GM19463 (cell line): ENCODE measurements at regions not wholly inside any gene's neighbourhood (a gene's known extent, or its start where the extent isn't known, plus 50 kb on each side); places are given as distances from the start of the nearest gene placed in this dataset.
"Not testable (repeated sequence)": the region's sequence is repeated elsewhere in the genome, so short reads cannot be mapped to it uniquely, and the experiment has no call there.

Source experiments
- ATAC-seq: cut with Tn5 transposase; IDR thresholded peaks from one replicate; pipeline ENCODE4 v1.9.1; 2021; ENCODE audit warnings: mild to moderate bottlenecking, moderate library complexity; ENCODE audit not compliant: unreplicated experiment

GRCh38 chr7:93830141-93830925 is 60.2 kb downstream of the TFPI2 start:
- no peak for ATAC-seq

DNA sequence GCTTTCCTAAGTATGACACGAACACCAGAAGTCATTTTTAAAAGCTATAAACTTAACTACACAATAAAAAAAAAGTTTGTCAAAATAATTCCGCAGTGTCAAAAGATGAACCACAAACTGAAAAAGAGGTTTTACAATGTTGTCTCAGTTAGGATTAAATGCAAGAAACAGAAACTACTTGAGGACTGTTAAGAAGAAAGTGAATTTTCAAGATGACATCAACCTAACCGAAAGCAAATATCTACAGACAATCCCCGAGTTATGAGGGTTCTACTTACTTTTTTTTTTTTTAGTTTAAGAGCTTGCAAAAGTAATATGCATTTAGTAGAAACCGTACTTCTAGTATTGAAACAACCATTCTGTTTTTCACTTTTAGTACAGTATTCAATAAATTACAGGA is 62.3 kb downstream of the TFPI2 start:
- ATAC-seq, result peak; percentile 95

DNA sequence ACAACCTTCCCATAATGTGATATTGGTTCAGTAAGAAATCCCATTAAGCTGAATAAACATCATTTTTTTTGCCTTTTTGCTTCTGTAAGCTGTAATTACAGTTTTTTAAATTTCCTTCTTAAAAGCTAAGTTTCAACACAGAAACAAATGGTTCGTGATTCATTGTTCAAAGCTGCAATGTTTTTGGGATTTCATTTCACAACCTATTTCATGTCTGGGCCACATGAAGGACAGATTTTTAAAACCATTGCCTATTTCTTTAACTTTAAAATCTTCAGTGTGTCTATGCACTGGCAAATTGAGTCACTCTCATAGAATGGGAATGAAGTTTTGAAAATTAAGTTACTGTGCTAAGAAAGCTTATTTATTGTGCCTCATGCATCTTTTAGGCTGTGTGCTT is 66.9 kb downstream of the TFPI2 start:
- no peak for ATAC-seq

DNA sequence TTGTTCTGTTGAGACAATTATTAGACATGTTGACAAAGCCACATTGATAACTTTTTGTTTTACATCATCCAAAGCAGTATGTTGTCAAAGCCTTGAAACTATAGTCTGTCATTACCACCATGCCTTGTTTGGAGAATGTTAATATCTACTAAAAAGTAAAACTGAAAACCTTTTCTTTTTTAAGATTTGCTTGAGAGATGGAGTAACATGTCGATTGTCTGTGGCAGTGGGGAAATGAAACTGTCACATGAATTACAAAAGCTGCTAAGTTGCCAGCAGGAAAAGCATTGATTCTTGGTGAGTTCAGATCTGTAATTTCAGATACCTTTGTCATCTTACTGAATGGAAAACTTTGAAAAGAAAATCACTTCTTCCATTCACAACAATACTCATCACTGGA is 69.1 kb downstream of the TFPI2 start:
- no peak for ATAC-seq

DNA sequence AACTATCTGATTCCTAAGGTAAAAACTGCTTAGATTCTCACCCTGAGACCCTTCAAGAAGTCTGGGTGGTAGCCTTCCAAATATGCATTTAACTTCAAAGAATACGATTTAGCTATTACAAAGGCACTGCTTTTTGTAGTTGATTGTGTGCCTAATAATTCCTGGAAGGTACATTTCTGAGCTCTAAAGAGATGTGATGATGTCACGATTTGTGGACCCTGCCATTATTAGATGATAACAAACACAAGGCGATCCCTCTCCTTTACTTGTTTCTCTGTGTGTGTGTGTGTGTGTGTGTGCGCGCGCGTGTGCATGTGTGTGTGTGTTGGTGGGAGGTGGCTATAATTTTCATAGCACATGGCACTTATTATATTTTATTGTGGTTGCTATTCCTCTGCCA is 70.9 kb downstream of the TFPI2 start:
- ATAC-seq, result no peak

DNA sequence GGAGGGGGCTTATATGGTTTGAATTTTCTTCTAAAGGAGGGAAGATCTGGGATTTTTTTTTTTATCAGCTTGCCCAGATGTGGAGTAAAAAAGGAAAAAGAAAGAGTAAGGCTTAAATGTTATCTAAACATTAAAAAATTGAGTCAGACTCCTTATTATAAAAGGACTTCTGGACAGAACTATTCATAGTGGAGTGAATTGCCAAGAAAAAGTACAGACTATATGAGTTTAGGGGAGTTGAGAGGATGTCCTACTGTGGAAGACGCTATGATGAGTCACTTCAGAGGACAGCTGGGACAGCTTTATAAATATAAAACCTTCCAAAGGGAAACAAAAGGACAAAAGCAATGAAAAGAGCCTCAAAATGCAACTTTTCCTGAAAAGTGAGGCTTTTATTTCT is 73.0 kb downstream of the TFPI2 start:
- ATAC-seq, result no peak

DNA sequence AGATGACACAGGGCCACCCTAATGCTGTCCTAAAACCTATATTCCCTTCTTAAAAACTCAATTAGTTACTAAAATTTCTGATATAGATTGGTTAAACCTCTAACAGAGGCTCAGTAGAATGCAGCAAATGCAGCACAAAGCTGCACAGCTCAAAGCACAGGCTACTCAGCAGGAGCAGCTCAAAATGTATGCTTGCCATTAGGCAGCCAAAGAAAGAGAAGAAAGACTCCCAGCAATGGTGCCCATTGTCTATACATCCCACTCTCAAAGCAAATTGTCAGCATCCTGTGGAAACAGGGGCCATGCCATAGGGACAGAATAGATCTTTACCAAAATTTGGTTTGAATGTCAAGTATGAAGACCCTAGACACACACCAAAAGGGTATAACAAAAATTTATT is 73.5 kb downstream of the TFPI2 start:
- ATAC-seq, result no peak

- ATAC-seq, result no peak
Observed at GRCh38 chr7:93813514-93813913, 77.0 kb downstream of the TFPI2 start.

DNA sequence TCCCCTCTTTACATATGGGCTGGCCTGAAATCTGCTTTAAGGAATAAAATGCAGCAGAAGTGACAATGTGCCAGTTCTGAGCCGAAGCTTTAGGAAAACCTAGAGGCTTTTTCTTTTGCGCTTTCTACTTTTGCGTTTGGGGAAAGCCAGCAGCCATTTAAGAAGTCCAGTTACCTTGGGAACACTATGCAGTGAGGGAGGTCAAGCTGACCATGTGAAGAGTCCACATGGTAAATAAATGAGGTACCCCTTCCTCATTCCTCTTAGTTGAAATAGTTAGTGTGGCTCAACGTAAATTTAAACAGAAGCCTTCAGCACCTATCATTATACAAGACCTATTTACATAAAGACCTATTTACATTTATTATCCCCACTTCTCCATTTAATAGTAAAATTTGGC is 78.5 kb downstream of the TFPI2 start:
- ATAC-seq, result no peak

- no peak for ATAC-seq
Observed at GRCh38 chr7:93811198-93811597, 79.4 kb downstream of the TFPI2 start.

DNA sequence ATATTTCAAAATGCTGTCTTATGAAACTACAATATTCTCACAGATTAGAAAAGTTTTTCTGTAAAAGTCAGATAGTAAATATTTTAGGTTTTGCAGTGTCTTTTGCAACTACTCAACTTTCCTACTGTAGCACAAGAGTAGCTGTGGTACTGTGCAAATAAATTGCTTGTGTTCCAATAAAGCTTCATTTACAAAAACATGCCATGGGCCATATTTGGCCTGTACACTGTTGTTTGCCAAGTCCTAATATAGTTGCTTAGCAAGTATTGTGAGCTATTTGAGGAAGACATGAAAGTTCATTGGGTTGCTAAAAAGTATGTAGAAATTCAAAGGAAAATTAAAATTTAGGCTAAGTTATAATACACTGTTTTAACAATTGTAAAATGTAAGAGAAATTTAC is 80.0 kb downstream of the TFPI2 start:
- ATAC-seq, result no peak

DNA sequence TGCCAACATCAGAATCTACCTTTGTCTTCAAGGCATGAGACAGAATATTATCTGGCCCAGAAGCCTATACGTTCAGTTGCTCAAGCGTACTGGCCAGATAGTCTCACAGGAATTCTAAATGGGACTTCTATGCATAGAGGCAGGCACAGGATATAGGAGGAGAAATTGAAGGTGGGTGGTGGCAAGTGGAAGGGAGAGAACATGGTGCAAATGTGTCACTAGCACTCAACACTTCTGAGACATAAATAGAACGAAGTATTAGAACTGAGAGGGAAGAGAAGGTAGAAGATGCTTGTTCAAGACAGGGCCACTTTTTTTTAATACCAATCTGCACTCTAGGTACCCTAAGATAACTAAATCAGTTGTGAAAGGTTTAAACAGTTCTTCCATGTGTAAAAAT is 85.8 kb downstream of the TFPI2 start:
- no peak for ATAC-seq

GRCh38 chr7:93799750-93800357 is 90.7 kb downstream of the TFPI2 start:
- ATAC-seq, result no peak

DNA sequence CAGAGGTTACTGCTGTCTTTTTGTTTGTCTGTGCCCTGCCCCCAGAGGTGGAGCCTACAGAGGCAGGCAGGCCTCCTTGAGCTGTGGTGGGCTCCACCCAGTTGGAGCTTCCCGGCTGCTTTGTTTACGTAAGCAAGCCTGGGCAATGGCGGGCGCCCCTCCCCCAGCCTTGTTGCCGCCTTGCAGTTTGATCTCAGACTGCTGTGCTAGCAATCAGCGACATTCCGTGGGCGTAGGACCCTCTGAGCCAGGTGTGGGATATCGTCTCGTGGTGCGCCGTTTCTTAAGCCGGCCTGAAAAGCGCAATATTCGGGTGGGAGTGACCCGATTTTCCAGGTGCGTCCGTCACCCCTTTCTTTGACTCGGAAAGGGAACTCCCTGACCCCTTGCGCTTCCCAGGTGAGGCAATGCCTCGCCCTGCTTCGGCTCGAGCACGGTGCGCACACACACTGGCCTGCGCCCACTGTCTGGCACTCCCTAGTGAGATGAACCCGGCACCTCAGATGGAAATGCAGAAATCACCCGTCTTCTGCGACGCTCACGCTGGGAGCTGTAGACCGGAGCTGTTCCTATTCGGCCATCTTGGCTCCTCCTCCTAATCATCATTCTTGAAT is 97.4 kb downstream of the TFPI2 start:
- not testable (repeated sequence) for ATAC-seq

DNA sequence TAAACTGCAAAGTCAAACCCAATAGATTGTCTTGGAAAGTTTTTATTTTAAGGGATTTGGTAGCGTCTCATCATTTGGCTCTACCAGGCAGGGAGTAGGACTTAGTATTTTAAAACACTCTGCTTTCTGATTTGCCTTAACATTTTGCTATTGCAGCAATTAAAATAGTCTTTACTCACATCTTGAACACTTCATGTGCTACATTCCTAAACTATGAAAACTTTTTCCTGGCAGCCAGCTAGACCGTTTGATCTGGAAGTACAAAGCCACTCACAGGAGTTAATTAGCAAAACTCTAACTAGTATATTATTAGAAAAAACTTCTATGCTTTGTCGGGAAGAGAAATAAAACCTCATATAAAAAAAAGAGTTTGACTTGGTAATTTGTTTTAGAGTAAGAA is 111.4 kb downstream of the TFPI2 start:
- ATAC-seq, result no peak

DNA sequence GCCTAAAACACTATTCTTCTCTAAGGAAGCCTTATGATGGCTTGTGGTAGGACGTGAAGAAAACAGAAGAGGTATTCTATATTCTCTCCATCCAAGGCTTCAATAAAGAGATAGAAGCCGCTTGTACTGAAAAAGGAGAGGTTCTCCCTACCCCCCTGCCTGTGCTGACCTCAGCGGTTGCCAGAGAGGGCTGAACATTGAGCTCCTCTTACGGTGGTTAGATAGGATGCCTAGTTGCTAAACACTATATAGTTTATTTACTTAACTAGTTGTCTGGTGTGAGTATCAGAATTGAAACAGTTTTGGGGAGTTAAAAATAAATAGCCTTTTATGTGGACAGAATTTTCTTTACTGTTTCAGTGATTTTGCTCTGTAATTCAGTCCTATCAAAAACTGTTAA is 112.2 kb downstream of the TFPI2 start:
- no peak for ATAC-seq

DNA sequence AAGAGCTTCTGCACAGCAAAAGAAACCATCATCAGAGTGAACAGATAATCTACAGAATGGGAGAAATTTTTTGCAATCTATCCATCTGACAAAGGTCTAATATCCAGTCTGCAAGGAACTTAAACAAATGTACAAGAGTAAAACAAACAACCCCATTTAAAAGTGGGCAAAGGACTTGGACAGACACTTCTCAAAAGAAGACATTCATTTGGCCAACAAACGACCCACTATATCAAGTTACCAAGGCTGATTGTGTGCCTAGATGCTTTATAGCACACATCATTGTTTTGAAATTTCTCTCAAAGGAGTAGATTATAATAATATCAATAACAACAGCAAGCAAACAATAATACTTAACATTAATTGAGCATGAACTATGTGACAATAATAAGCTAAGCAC is 117.1 kb downstream of the TFPI2 start:
- ATAC-seq, result no peak

GRCh38 chr7:93765475-93765874 is 125.1 kb downstream of the TFPI2 start:
- ATAC-seq, result peak; percentile 60

- ATAC-seq, result no peak
Observed at GRCh38 chr7:93758631-93759030, 131.9 kb downstream of the TFPI2 start.

DNA sequence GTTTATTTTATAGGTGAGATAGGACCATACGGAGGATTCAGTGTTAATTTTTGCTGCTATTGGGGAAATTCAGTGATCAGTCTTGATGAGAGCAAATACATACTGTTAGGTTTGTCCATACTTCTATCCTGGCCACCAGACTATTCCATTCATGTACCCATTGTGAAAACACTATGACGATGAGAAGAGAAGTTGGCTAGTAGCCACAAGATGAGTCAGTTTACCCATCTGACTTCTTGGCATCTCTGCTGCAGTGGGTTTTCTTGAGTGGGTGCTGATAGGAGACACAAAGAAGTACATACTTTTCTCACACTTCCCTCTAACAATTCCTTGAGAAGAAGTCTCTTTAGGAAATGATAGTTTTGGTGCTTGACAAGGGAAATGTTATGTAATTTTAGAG is 133.1 kb downstream of the TFPI2 start:
- ATAC-seq, result no peak

- ATAC-seq, result no peak
Observed at GRCh38 chr7:93756890-93757289, 133.7 kb downstream of the TFPI2 start.

DNA sequence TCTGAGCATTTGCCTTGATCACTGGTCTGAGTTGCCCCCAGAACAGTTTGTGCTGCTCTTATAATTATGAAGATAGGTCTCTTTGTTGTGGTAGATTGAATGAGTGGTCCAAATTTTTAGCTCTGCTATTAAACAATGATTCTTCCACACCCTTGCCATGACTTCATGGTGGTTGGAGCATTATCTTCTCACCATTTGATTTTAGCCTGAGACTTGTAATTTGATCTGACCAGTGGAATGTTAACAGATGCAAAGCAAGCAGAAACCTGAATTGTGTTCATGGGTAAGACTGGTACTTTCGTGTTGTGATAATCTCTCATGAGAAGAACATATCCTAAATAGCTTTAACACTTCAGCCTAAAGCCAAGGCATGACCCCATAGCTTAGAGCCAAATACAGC is 139.1 kb downstream of the TFPI2 start:
- ATAC-seq, result no peak
